Activated B cell treated with CpG ODN at 0.5 μM for 24 hours (primary cell): ENCODE measurements at regions not wholly inside any gene's neighbourhood (a gene's known extent, or its start where the extent isn't known, plus 50 kb on each side); places are given as distances from the start of the nearest gene placed in this dataset.

Experiments used
- ATAC-seq: fragments of 200-7000 bp; cut with Tn5 transposase; one replicate; pipeline ENCODE4 v1.10.0; 2021; ENCODE audit warnings: low read depth, mild to moderate bottlenecking, moderate library complexity
- CTCF ChIA-PET: fragments of 350-600 bp; sonication (Branson Sonifier 250); formaldehyde crosslinking; loops from one replicate; lab custom pipeline; 2021; ENCODE audit warnings: antibody characterized with exemption; lab: Charles Lee
- POLR2A ChIA-PET: fragments of 350-600 bp; sonication (Branson Sonifier 250); formaldehyde crosslinking; loops from one replicate; lab custom pipeline; 2021; ENCODE audit warnings: antibody characterized with exemption; lab: Charles Lee
- DNase-seq: peaks from one replicate; pipeline ENCODE4 v3.0.0; 2022
- H3K27ac Mint-ChIP-seq: one replicate; pipeline ENCODE4 v1.8.0; 2020; ENCODE audit warnings: mixed read lengths
- H3K27me3 Mint-ChIP-seq: one replicate; pipeline ENCODE4 v1.8.0; 2021; ENCODE audit warnings: mixed read lengths
- H3K36me3 Mint-ChIP-seq: one replicate; pipeline ENCODE4 v1.8.0; 2021; ENCODE audit warnings: low read depth, mixed read lengths
- H3K4me1 Mint-ChIP-seq: one replicate; pipeline ENCODE4 v1.8.0; 2021; ENCODE audit warnings: mixed read lengths
- H3K4me3 Mint-ChIP-seq: one replicate; pipeline ENCODE4 v1.8.0; 2020; ENCODE audit warnings: mild to moderate bottlenecking, mixed read lengths
- H3K9me3 Mint-ChIP-seq: one replicate; pipeline ENCODE4 v1.8.0; 2020; ENCODE audit warnings: mixed read lengths
- intact Hi-C: fragments of 100-400 bp; cut with micrococcal nuclease; formaldehyde crosslinking; loops from one replicate; pipeline ENCODE4 v1.15.1; 2024
- TF ChIP-seq, protein P1 (sequence below): fragments of 200-600 bp; IDR thresholded peaks from one replicate; pipeline ENCODE4 v1.8.0; 2022; ENCODE audit warnings: antibody characterized with exemption, mild to moderate bottlenecking

DNA sequence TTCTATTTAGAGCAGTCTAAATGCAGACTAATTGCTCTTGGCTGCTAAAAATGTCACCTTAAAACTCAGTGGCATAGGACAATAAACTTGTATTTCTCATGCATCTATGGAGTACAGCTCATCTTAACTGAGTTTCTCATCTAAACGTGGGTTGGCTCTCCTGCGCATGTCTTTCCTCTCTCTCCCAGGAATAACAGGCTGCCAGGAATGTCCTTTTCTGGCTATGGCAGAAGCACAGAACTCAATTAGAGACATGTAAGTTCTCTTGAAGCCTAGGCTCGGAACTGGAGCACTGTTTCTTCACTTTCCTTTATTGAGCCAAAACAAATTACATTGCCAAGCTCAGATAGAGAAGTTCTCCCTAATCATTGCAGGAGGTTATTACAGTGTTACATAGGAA lies 722.3 kb upstream of the FLRT2 start:
- ChIA-PET POLR2A (no interaction called here), CTCF (no interaction called here)
- TF ChIP-seq, protein P1, sequence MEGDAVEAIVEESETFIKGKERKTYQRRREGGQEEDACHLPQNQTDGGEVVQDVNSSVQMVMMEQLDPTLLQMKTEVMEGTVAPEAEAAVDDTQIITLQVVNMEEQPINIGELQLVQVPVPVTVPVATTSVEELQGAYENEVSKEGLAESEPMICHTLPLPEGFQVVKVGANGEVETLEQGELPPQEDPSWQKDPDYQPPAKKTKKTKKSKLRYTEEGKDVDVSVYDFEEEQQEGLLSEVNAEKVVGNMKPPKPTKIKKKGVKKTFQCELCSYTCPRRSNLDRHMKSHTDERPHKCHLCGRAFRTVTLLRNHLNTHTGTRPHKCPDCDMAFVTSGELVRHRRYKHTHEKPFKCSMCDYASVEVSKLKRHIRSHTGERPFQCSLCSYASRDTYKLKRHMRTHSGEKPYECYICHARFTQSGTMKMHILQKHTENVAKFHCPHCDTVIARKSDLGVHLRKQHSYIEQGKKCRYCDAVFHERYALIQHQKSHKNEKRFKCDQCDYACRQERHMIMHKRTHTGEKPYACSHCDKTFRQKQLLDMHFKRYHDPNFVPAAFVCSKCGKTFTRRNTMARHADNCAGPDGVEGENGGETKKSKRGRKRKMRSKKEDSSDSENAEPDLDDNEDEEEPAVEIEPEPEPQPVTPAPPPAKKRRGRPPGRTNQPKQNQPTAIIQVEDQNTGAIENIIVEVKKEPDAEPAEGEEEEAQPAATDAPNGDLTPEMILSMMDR: no peak
- no peak for DNase-seq
- Mint-ChIP-seq H3K27ac (no peak overlapping the region), H3K36me3 (no peaks in the 10 kb centered on the region), H3K9me3 (no peaks in the 10 kb centered on the region), H3K4me3 (no peak overlapping the region), H3K27me3 (no peaks in the 10 kb centered on the region), H3K4me1 (no peaks in the 10 kb centered on the region)
- intact Hi-C loops: no loop called here
- no peak for ATAC-seq

DNA sequence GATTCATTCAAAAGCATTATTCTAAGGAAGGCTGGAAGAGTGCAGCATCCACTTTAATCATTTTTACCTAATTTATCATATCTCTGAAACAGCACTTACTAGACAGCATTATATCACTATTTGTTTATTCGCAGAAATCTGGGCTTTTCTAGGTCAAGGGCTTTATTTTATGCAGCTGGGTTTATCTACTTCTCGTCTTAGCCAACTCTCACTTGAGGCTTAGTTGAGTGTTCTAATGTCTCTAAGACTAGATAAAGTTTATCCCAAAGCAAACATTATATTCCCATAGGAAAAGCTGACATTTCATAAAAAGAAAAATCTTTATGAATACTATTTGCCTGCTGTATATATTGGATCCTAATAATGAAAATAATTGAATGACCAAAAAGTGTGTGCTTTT lies 720.8 kb upstream of the FLRT2 start:
- Mint-ChIP-seq H3K4me3 (no peak overlapping the region), H3K27ac (no peak overlapping the region), H3K27me3 (no peaks in the 10 kb centered on the region), H3K4me1 (no peaks in the 10 kb centered on the region), H3K36me3 (no peaks in the 10 kb centered on the region), H3K9me3 (no peaks in the 10 kb centered on the region)
- POLR2A ChIA-PET: no interaction called here
- DNase-seq: no peak
- intact Hi-C loops: no loop called here
- no peak for ATAC-seq
- TF ChIP-seq, protein P1: no peak
- CTCF ChIA-PET: no interaction called here

DNA sequence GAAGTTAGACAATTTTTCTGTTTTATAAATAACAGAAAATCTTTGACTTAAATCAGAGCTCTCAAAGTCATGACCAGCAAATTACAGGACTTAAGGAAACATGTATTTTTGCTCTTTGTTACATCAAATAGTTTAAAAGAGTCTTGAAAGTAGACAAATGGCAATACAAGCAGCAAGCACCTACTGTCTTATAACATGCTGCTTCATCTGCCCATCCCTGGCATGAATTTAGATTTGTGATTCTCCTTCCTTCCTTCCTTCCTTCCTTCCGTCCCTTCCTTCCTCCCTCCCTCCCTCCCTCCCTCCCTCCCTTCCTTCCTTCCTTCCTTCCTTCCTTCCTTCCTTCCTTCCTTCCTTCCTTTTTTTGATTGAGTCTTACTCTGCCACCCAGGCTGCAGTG lies 715.6 kb upstream of the FLRT2 start:
- Mint-ChIP-seq H3K4me3 (no peak overlapping the region), H3K27me3 (no peaks in the 10 kb centered on the region), H3K4me1 (no peaks in the 10 kb centered on the region), H3K9me3 (peaks cover 2% of the 10 kb centered on the region), H3K36me3 (no peaks in the 10 kb centered on the region), H3K27ac (no peak overlapping the region)
- POLR2A ChIA-PET: no interaction called here
- no peak for ATAC-seq
- TF ChIP-seq, protein P1: no peak
- CTCF ChIA-PET: no interaction called here
- no peak for DNase-seq
- intact Hi-C loops: no loop called here

DNA sequence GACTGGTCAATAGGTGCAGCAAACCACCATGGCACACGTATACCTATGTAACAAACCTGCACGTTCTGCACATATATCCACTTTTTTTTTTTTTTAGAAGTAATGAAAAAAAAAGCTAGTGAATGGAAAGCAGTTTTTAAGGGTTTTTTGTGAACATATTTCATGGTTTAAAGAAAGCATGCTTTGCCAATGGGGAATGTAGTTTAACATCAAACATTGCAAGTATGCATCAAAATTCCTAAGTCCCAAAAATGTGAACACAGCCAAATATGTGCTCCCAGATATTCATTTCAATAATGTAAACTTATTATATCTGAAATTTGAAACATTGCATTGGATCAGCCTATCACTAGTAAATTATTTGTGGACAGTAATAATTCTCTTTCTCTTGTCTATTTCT lies 710.4 kb upstream of the FLRT2 start:
- intact Hi-C loops: no loop called here
- no peaks in the 10 kb centered on the region for H3K27me3 Mint-ChIP-seq
- ChIA-PET POLR2A (no interaction called here), CTCF (no interaction called here)
- no peak overlapping the region for H3K27ac Mint-ChIP-seq
- no peak overlapping the region for H3K4me3 Mint-ChIP-seq
- H3K36me3 Mint-ChIP-seq: no peaks in the 10 kb centered on the region
- no peaks in the 10 kb centered on the region for H3K4me1 Mint-ChIP-seq
- peaks cover 4% of the 10 kb centered on the region for H3K9me3 Mint-ChIP-seq
- DNase-seq: no peak
- TF ChIP-seq, protein P1: no peak
- no peak for ATAC-seq

DNA sequence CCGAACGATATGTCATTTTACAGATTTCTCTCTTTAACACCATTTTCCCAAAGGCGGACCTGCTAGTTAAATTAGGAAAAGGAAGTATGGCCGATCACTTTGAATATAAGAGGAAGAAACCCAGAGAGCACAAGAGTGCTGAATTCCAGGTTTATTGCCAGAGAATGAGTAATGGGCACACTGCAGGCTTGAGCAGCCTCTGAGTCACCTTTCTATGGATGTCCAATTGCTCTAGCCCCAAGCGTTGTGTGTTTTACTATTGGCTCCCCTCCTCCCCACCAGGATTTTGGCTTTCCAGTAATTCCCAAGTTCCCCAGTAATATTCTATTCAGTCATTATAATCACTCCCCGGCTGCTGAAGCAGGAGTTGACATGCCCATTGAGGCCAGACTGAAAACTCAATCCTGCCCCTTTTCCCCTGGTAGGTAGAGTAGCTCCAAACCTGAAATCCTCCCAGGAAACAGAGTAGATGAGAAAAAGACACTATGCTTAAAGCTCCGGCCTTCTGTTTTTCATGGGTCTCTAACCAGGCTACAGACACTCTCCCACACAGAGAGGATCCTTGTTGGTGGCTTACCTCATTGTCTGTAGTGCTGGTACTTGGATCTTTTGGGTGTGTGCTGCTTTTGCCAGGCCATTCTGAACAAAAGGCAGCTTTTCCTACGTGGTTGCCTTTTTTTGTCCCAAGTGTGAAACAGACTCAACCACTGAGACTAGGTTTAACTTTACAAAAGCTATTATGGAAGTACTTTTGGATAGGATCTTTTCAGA lies 704.3 kb upstream of the FLRT2 start:
- ChIA-PET CTCF (no interaction called here), POLR2A (no interaction called here)
- intact Hi-C loops: no loop called here
- no peak overlapping the region for H3K27ac Mint-ChIP-seq
- ATAC-seq (no peak), DNase-seq (no peak)
- no peaks in the 10 kb centered on the region for H3K4me1 Mint-ChIP-seq
- no peaks in the 10 kb centered on the region for H3K27me3 Mint-ChIP-seq
- H3K36me3 Mint-ChIP-seq: no peaks in the 10 kb centered on the region
- peaks cover 9% of the 10 kb centered on the region for H3K9me3 Mint-ChIP-seq
- TF ChIP-seq, protein P1: no peak
- no peak overlapping the region for H3K4me3 Mint-ChIP-seq
